OCI-LY1 (cell line): ENCODE measurements at regions not wholly inside any gene's neighbourhood (a gene's known extent, or its start where the extent isn't known, plus 50 kb on each side); places are given as distances from the start of the nearest gene placed in this dataset.

Source experiments
- CTCF ChIP-seq: fragments of 200-600 bp; sonication (generic), shearing (Covaris generic); IDR thresholded peaks from 2 replicates; pipeline ENCODE4 v1.5.1; 2017; ENCODE audit warnings: mild to moderate bottlenecking, antibody characterized with exemption, low read length, moderate library complexity, mixed read lengths
- EZH2 ChIP-seq: fragments of 200-600 bp; sonication (generic), shearing (Covaris generic); IDR thresholded peaks from 2 replicates; pipeline ENCODE4 v1.8.0; 2017; ENCODE audit warnings: borderline replicate concordance, mixed run types, mild to moderate bottlenecking, antibody characterized with exemption, low read length, moderate library complexity, mixed read lengths

GRCh38 chr11:38824573-38824972, 2226.5 kb upstream of the RAG2 start:
- TF ChIP-seq CTCF (peak; percentile 35), EZH2 (no peak)
